ENCODE measurements at regions not wholly inside any gene's neighbourhood (a gene's known extent, or its start where the extent isn't known, plus 50 kb on each side); places are given as distances from the start of the nearest gene placed in this dataset.
"Not testable (repeated sequence)": the region's sequence is repeated elsewhere in the genome, so short reads cannot be mapped to it uniquely, and the experiment has no call there.

DNA sequence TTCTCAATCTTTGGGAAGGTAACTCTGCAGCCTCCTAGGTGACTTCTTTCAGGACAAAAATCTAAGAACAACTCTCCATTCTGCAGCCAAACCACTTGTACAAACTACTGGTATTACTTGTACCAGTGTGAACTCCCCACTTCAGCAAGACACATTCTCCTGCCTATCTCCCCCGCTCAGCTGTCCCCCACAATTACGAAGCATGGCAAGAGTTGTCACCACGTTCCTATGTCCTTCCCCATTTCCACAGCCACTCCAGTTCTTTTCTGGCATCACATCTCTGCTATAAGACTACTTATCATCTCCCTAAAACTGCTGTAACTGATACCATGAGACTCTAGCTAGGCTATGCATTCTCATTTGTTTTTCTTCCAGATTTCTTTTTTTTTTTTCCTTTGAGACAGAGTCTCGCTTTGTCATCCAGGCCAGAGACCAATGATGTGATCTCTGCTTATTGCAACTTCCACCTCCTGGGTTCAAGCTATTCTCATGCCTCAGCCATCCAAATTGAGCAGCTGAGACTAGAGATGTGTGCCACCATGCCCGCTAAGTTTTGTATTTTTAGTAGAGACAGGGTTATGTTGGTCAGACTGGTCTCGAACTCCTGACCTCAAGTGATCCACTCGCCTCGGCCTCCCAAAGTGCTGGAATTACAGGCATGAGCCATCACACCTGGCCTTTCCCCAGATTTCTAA lies 71.9 kb upstream of the CDON start:
- no peaks in the 10 kb centered on the region for H3K27me3 Mint-ChIP-seq
- no peak overlapping the region for H3K4me3 Mint-ChIP-seq
- no peaks in the 10 kb centered on the region for H3K4me1 Mint-ChIP-seq
- no peak overlapping the region for H3K27ac Mint-ChIP-seq
- DNase-seq: no peak
- no peaks in the 10 kb centered on the region for H3K9me3 Mint-ChIP-seq
- ATAC-seq: no peak

DNA sequence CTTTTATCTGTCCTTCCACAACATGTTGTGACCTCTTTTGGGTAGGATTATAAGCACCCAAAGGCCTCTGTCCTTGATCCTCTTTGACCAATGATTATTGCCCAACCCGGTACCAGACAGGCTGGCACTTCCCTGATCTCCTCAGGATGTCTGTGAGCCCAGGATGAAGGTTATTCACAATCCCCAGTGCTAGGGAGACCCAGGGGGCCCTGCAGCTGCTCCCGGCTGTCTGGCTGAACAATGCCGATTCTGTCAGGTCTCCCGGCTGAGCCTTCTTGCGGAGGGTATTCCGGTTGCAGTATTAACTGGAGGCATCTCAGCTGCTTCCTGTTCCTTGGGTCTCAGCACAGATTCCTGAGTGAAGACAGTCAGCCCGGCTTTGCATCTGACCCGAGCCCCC lies 71.2 kb upstream of the CDON start:
- DNase-seq (no peak), ATAC-seq (no peak)
- no peaks in the 10 kb centered on the region for H3K4me1 Mint-ChIP-seq
- no peaks in the 10 kb centered on the region for H3K9me3 Mint-ChIP-seq
- H3K4me3 Mint-ChIP-seq: no peak overlapping the region
- H3K27ac Mint-ChIP-seq: no peak overlapping the region
- H3K27me3 Mint-ChIP-seq: no peaks in the 10 kb centered on the region

- H3K27me3 Mint-ChIP-seq: no peaks in the 10 kb centered on the region
- H3K4me1 Mint-ChIP-seq: no peaks in the 10 kb centered on the region
- H3K9me3 Mint-ChIP-seq: no peaks in the 10 kb centered on the region
- no peak overlapping the region for H3K4me3 Mint-ChIP-seq
- no peak for DNase-seq
- peak overlapping the region in 1 of 2 donors; percentile 49 for H3K27ac Mint-ChIP-seq
- no peak for ATAC-seq
These were observed 69.7 kb upstream of the CDON start for GRCh38 chr11:126132319-126132718.

- H3K4me3 Mint-ChIP-seq, ATAC-seq, DNase-seq, H3K4me1 Mint-ChIP-seq, H3K27me3 Mint-ChIP-seq, H3K27ac Mint-ChIP-seq, H3K9me3 Mint-ChIP-seq: not testable (repeated sequence)
These were observed 68.1 kb upstream of the CDON start for GRCh38 chr11:126130781-126131180.

- no peaks in the 10 kb centered on the region for H3K4me1 Mint-ChIP-seq
- H3K27ac Mint-ChIP-seq: peak overlapping the region in 1 of 2 donors; percentile 39
- H3K9me3 Mint-ChIP-seq: no peaks in the 10 kb centered on the region
- no peaks in the 10 kb centered on the region for H3K27me3 Mint-ChIP-seq
- H3K4me3 Mint-ChIP-seq: no peak overlapping the region
- DNase-seq: no peak
- ATAC-seq: no peak
These were observed 67.3 kb upstream of the CDON start for GRCh38 chr11:126129727-126130671.

DNA sequence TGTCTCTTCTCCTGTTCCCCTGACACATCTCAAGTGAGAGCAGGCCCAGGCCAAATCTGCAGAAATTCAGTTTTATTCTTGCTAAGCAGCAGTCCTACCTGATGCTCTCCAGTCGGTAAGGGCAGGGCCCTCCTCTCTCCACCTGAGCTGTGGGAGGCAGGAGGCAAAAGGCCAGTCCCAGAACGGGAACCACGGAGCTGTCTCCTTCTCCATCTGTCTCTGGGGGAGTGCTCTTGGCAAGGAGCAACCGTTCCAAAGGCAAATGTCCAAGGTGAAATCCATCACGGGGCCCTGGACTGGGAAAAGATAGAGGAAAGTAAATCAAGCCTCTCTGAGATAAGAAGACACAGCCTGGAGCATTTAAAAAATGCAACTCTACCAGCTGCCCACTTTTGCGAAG lies 65.2 kb upstream of the CDON start:
- no peak for DNase-seq
- H3K4me1 Mint-ChIP-seq: no peaks in the 10 kb centered on the region
- no peaks in the 10 kb centered on the region for H3K9me3 Mint-ChIP-seq
- no peak for ATAC-seq
- no peaks in the 10 kb centered on the region for H3K27me3 Mint-ChIP-seq
- no peak overlapping the region for H3K4me3 Mint-ChIP-seq
- no peak overlapping the region for H3K27ac Mint-ChIP-seq

- no peak overlapping the region for H3K27ac Mint-ChIP-seq
- no peaks in the 10 kb centered on the region for H3K9me3 Mint-ChIP-seq
- ATAC-seq (no peak), DNase-seq (no peak)
- H3K27me3 Mint-ChIP-seq: no peaks in the 10 kb centered on the region
- no peaks in the 10 kb centered on the region for H3K4me1 Mint-ChIP-seq
- H3K4me3 Mint-ChIP-seq: no peak overlapping the region
These were observed 64.7 kb upstream of the CDON start for GRCh38 chr11:126127284-126127845.

DNA sequence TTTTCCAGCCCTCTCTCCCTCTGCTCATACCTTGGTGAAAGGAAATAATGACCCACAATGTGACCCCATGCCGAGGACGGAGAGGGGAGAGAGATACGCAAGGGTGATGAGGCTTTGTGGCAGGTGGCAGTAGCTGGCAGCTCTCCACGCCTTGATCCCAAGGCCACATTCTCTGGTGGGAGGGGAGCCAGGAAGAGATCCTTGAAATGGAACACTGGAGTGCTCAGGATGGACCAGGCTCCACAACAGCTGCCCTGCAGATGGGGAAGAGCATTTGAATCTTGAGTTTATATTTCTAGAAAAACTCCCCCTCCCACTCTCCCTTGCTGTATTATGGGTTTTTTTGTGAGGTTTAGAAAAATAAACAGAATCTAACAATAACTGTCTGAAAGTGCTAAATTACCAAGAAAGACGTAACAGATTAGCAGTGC lies 61.6 kb upstream of the CDON start:
- no peaks in the 10 kb centered on the region for H3K27me3 Mint-ChIP-seq
- ATAC-seq (no peak), DNase-seq (no peak)
- H3K9me3 Mint-ChIP-seq: no peaks in the 10 kb centered on the region
- H3K4me3 Mint-ChIP-seq: no peak overlapping the region
- no peaks in the 10 kb centered on the region for H3K4me1 Mint-ChIP-seq
- H3K27ac Mint-ChIP-seq: no peak overlapping the region

- Mint-ChIP-seq H3K9me3 (no peaks in the 10 kb centered on the region), H3K4me3 (no peak overlapping the region), H3K27me3 (no peaks in the 10 kb centered on the region), H3K27ac (no peak overlapping the region), H3K4me1 (no peaks in the 10 kb centered on the region)
- DNase-seq: no peak
- ATAC-seq: no peak
These were observed 61.0 kb upstream of the CDON start for GRCh38 chr11:126123686-126124085.

DNA sequence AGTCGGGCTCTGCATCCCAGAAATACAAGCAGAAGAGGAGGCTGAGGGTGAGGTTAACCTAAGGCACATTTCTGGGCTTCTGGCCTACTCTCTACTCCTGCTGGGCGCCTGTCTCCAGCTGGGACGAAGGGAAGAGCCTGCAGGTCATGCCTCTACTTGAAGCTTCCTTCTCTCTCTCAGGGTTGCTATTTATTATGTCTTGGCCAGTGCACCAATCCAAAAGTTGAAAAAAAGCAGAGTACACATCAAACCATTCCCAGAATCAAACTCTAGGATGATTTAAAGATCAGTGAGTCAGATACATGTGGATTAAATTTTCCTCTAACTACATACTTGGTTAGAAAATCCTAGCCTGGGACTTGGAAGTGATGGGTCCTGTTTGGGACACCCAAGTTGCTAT lies 60.2 kb upstream of the CDON start:
- Mint-ChIP-seq H3K9me3 (no peaks in the 10 kb centered on the region), H3K4me1 (no peaks in the 10 kb centered on the region), H3K4me3 (no peak overlapping the region), H3K27ac (no peak overlapping the region), H3K27me3 (no peaks in the 10 kb centered on the region)
- DNase-seq: no peak
- no peak for ATAC-seq

DNA sequence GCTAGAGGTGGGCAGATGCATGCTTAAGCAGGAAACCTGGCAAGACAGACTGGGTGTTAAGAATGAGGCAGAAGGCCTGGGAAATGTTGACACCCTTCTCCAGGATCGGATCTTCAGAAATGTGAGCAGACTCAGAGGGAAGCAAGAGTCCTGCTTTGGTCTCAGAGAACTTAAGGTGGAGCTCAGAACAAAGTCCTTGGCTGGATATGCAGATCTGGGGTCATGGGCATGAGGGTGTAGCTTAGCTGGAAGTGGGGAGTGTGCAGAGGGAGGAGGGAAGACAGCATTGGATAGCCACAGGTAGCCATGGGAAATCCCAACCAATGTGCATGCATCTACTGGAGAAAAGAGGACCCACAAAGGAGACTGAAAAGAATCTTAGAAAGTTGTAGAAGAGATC lies 58.6 kb upstream of the CDON start:
- ATAC-seq: no peak
- Mint-ChIP-seq H3K27ac (no peak overlapping the region), H3K9me3 (no peaks in the 10 kb centered on the region), H3K4me3 (no peak overlapping the region), H3K27me3 (no peaks in the 10 kb centered on the region), H3K4me1 (no peaks in the 10 kb centered on the region)
- DNase-seq: no peak

GRCh38 chr11:126118806-126119205 lies 56.1 kb upstream of the CDON start:
- no peak for ATAC-seq
- H3K27ac Mint-ChIP-seq: peak overlapping the region in 1 of 2 donors; percentile 23
- H3K4me3 Mint-ChIP-seq: no peak overlapping the region
- DNase-seq: no peak
- no peaks in the 10 kb centered on the region for H3K9me3 Mint-ChIP-seq
- no peaks in the 10 kb centered on the region for H3K27me3 Mint-ChIP-seq
- H3K4me1 Mint-ChIP-seq: no peaks in the 10 kb centered on the region

GRCh38 chr11:126115816-126116331 lies 53.2 kb upstream of the CDON start:
- Mint-ChIP-seq H3K27me3 (no peaks in the 10 kb centered on the region), H3K9me3 (no peaks in the 10 kb centered on the region), H3K4me1 (no peaks in the 10 kb centered on the region), H3K27ac (no peak overlapping the region), H3K4me3 (no peak overlapping the region)
- DNase-seq: no peak
- peak; percentile 33 for ATAC-seq

GRCh38 chr11:126115127-126115495 lies 52.4 kb upstream of the CDON start:
- Mint-ChIP-seq H3K27me3 (no peaks in the 10 kb centered on the region), H3K4me1 (no peaks in the 10 kb centered on the region), H3K27ac (no peak overlapping the region), H3K9me3 (no peaks in the 10 kb centered on the region), H3K4me3 (no peak overlapping the region)
- peak; percentile 6 for ATAC-seq
- no peak for DNase-seq

- no peaks in the 10 kb centered on the region for H3K27me3 Mint-ChIP-seq
- H3K27ac Mint-ChIP-seq: no peak overlapping the region
- ATAC-seq: no peak
- H3K4me3 Mint-ChIP-seq: no peak overlapping the region
- DNase-seq: no peak
- H3K9me3 Mint-ChIP-seq: no peaks in the 10 kb centered on the region
- H3K4me1 Mint-ChIP-seq: no peaks in the 10 kb centered on the region
These were observed 51.9 kb upstream of the CDON start for GRCh38 chr11:126114486-126115126.
